Bronchial epithelial cell (primary cell): ENCODE measurements at regions not wholly inside any gene's neighbourhood (a gene's known extent, or its start where the extent isn't known, plus 50 kb on each side); places are given as distances from the start of the nearest gene placed in this dataset.

Source experiments
- DNase-seq: peaks from one replicate; pipeline ENCODE4 v3.0.0-alpha.2; 2010; ENCODE audit warnings: low read depth
- FAIRE-seq: peaks from 2 replicates; lab custom pipeline; 2011; peaks lifted over from hg19 to GRCh38; lab: Jason Lieb, UNC
- H3K27me3 ChIP-seq: 2 replicates; pipeline ENCODE4 v1.5.1; 2011; ENCODE audit warnings: low read length; ENCODE audit not compliant: control insufficient read depth, insufficient read depth
- H3K36me3 ChIP-seq: 2 replicates; pipeline ENCODE4 v1.5.1; 2011; ENCODE audit warnings: low read length; ENCODE audit not compliant: control insufficient read depth, insufficient read depth
- H3K4me3 ChIP-seq: 2 replicates; pipeline ENCODE4 v1.5.1; 2011; ENCODE audit warnings: mild to moderate bottlenecking, low read depth, low read length, control low read depth
- TF ChIP-seq, protein P1 (sequence below): IDR thresholded peaks from 2 replicates; pipeline ENCODE4 v1.5.1; 2011; ENCODE audit warnings: mild to moderate bottlenecking, moderate library complexity, low read length, control low read depth, inconsistent platforms; ENCODE audit not compliant: insufficient read depth, severe bottlenecking

- DNase-seq (no peak), FAIRE-seq (peak; percentile 43)
- H3K36me3 ChIP-seq: no peaks in the 10 kb centered on the region
- H3K4me3 ChIP-seq: no peak overlapping the region
- TF ChIP-seq, protein P1, sequence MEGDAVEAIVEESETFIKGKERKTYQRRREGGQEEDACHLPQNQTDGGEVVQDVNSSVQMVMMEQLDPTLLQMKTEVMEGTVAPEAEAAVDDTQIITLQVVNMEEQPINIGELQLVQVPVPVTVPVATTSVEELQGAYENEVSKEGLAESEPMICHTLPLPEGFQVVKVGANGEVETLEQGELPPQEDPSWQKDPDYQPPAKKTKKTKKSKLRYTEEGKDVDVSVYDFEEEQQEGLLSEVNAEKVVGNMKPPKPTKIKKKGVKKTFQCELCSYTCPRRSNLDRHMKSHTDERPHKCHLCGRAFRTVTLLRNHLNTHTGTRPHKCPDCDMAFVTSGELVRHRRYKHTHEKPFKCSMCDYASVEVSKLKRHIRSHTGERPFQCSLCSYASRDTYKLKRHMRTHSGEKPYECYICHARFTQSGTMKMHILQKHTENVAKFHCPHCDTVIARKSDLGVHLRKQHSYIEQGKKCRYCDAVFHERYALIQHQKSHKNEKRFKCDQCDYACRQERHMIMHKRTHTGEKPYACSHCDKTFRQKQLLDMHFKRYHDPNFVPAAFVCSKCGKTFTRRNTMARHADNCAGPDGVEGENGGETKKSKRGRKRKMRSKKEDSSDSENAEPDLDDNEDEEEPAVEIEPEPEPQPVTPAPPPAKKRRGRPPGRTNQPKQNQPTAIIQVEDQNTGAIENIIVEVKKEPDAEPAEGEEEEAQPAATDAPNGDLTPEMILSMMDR: no peak
- no peaks in the 10 kb centered on the region for H3K27me3 ChIP-seq
Measured at GRCh38 chr2:3040066-3040428, 337.6 kb downstream of the EIPR1 start.

DNA sequence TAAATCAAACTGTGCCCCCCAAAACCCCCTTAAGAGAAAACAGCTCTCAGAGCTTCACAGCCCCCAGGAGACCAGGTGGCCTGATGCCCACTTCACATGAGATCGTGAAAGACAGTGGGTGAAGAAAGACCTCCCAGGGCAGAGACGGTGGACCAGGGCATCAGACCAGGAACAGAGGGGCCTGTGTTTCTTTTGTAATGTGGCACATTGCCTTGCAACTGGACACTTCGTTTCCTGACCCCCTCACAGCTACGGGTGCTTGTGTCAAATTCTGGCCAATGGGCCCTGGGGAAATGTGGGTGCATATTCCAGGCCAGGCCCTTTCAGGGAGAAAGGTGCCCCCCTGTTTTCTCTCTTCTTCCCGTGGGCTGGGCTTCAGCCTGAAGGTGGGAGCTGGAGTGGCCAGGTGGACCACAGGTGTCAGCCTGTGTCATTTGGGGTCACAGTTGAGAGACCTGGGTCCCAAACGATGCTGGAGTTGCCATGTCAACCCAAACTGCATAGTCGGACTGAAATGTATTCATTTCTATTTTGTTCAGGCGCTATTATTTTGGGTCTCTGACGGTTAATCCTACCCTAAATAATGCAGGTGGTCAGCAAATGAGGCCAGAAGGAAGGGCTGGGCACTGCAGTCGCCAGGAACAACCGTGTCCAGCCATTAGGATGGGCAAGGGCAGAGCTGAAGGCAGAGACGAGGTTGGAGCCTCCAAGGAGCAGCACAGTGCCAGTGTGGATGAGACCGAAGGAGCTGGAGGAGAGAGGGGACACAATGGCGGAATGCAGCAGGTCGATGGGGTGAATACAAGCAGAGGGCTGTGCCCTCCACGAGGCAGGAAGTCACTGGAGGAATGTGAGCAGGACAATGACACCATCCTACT lies 338.2 kb downstream of the EIPR1 start:
- TF ChIP-seq, protein P1: no peak
- no peak for DNase-seq
- H3K36me3 ChIP-seq: no peaks in the 10 kb centered on the region
- no peaks in the 10 kb centered on the region for H3K27me3 ChIP-seq
- no peak for FAIRE-seq
- no peak overlapping the region for H3K4me3 ChIP-seq

- H3K36me3 ChIP-seq: no peaks in the 10 kb centered on the region
- TF ChIP-seq, protein P1: no peak
- DNase-seq (no peak), FAIRE-seq (no peak)
- H3K4me3 ChIP-seq: no peak overlapping the region
- no peaks in the 10 kb centered on the region for H3K27me3 ChIP-seq
Measured at GRCh38 chr2:3038636-3039035, 339.0 kb downstream of the EIPR1 start.

- no peaks in the 10 kb centered on the region for H3K27me3 ChIP-seq
- H3K4me3 ChIP-seq: no peak overlapping the region
- no peaks in the 10 kb centered on the region for H3K36me3 ChIP-seq
- DNase-seq (no peak), FAIRE-seq (no peak)
- TF ChIP-seq, protein P1: no peak
Measured at GRCh38 chr2:3037196-3038194, 340.1 kb downstream of the EIPR1 start.

GRCh38 chr2:3036432-3037125 lies 341.0 kb downstream of the EIPR1 start:
- TF ChIP-seq, protein P1: no peak
- no peaks in the 10 kb centered on the region for H3K27me3 ChIP-seq
- DNase-seq (no peak), FAIRE-seq (no peak)
- H3K36me3 ChIP-seq: no peaks in the 10 kb centered on the region
- no peak overlapping the region for H3K4me3 ChIP-seq
